Neuronal stem cell (in vitro differentiated cells): ENCODE measurements at regions not wholly inside any gene's neighbourhood (a gene's known extent, or its start where the extent isn't known, plus 50 kb on each side); places are given as distances from the start of the nearest gene placed in this dataset.

Experiments
- DNase-seq: peaks from one replicate; pipeline ENCODE4 v3.0.0-alpha.2; 2013; ENCODE audit warnings: low spot score
- H2AFZ ChIP-seq: one replicate; pipeline ENCODE4 v1.6.1; 2013; ENCODE audit warnings: mild to moderate bottlenecking, low read length, inconsistent platforms
- H2AK5ac ChIP-seq: 2 replicates; pipeline ENCODE4 v1.6.1; 2013; ENCODE audit warnings: low read depth, mild to moderate bottlenecking, inconsistent platforms, low read length, moderate library complexity, mixed read lengths
- H2BK120ac ChIP-seq: 2 replicates; pipeline ENCODE4 v1.6.1; 2013; ENCODE audit warnings: low read depth, mild to moderate bottlenecking, inconsistent platforms, low read length, moderate library complexity, mixed read lengths
- H2BK12ac ChIP-seq: one replicate; pipeline ENCODE4 v1.6.1; 2013; ENCODE audit warnings: low read length, inconsistent platforms
- H2BK15ac ChIP-seq: 2 replicates; pipeline ENCODE4 v1.6.1; 2013; ENCODE audit warnings: mild to moderate bottlenecking, low read length, inconsistent platforms, mixed read lengths
- H2BK5ac ChIP-seq: one replicate; pipeline ENCODE4 v1.6.1; 2013; ENCODE audit warnings: inconsistent platforms, mild to moderate bottlenecking, low read length, moderate library complexity
- H3K14ac ChIP-seq: one replicate; pipeline ENCODE4 v1.6.1; 2013; ENCODE audit warnings: low read length, inconsistent platforms
- H3K18ac ChIP-seq: 2 replicates; pipeline ENCODE4 v1.6.1; 2013; ENCODE audit warnings: low read length, inconsistent platforms
- H3K23ac ChIP-seq: 2 replicates; pipeline ENCODE4 v1.6.1; 2013; ENCODE audit warnings: low read depth, mild to moderate bottlenecking, mixed read lengths, low read length, inconsistent platforms; ENCODE audit not compliant: poor library complexity
- H3K27ac ChIP-seq: replicated peaks from 3 replicates; pipeline ENCODE4 v1.5.1; 2013; ENCODE audit warnings: low read length, inconsistent platforms
- H3K27me3 ChIP-seq, 3 experiments: 2 replicates each; pipeline ENCODE4 v1.6.1; 2013; ENCODE audit warnings: low read length in 3 of 3, mild to moderate bottlenecking in 2 of 3, inconsistent platforms in 1 of 3, low read depth in 1 of 3, mixed read lengths in 1 of 3, moderate library complexity in 1 of 3; ENCODE audit not compliant: control insufficient read depth in 3 of 3, insufficient read depth in 3 of 3
- H3K36me3 ChIP-seq, 2 donors: replicated peaks in 1 of 2; 2 replicates each; pipeline ENCODE4 v1.6.1; 2013; ENCODE audit warnings: low read length in 2 of 2; ENCODE audit not compliant: control insufficient read depth in 2 of 2, insufficient read depth in 2 of 2
- H3K4ac ChIP-seq: 2 replicates; pipeline ENCODE4 v1.6.1; 2013; ENCODE audit warnings: inconsistent platforms, mild to moderate bottlenecking, low read length, moderate library complexity
- H3K4me1 ChIP-seq, 2 donors: 1 replicate in 1 of 2; 2 replicates in 1 of 2; pipeline ENCODE4 v1.6.1; 2013; ENCODE audit warnings: low read length in 2 of 2, low read depth in 1 of 2; ENCODE audit not compliant: control insufficient read depth in 2 of 2, insufficient read depth in 1 of 2
- H3K4me2 ChIP-seq: one replicate; pipeline ENCODE4 v1.6.1; 2013; ENCODE audit warnings: mild to moderate bottlenecking, low read length, inconsistent platforms; ENCODE audit not compliant: insufficient read depth, poor library complexity, severe bottlenecking
- H3K4me3 ChIP-seq, 2 donors: 2 replicates each; pipeline ENCODE4 v1.5.1; 2013; ENCODE audit warnings: low read length in 2 of 2, mild to moderate bottlenecking in 2 of 2, inconsistent platforms in 1 of 2, moderate library complexity in 1 of 2
- H3K79me1 ChIP-seq: one replicate; pipeline ENCODE4 v1.6.1; 2013; ENCODE audit warnings: low read depth, mild to moderate bottlenecking, inconsistent platforms, low read length, moderate library complexity
- H3K9ac ChIP-seq: one replicate; pipeline ENCODE4 v1.6.1; 2013; ENCODE audit warnings: mild to moderate bottlenecking, low read depth, low read length, inconsistent platforms; ENCODE audit not compliant: poor library complexity
- H3K9me3 ChIP-seq, 2 donors: replicated peaks in 1 of 2; 2 replicates each; pipeline versions ENCODE3 to v1.6.1; 2013; ENCODE audit warnings: low read length in 2 of 2, mild to moderate bottlenecking in 2 of 2, inconsistent platforms in 1 of 2, low read depth in 1 of 2, mixed read lengths in 1 of 2, moderate library complexity in 1 of 2; ENCODE audit not compliant: control insufficient read depth in 2 of 2, insufficient read depth in 1 of 2
- H4K8ac ChIP-seq: one replicate; pipeline ENCODE4 v1.6.1; 2013; ENCODE audit warnings: low read depth, mild to moderate bottlenecking, inconsistent platforms, low read length, moderate library complexity
- H4K91ac ChIP-seq: one replicate; pipeline ENCODE4 v1.6.1; 2013; ENCODE audit warnings: low read length, low read depth, mild to moderate bottlenecking, inconsistent platforms; ENCODE audit not compliant: poor library complexity
- WGBS, 2 donors: extraction: QIAGEN DNeasy Blood & Tissue Kit; methylation state at CpG; one replicate each; pipeline ENCODE4 v1.1.7; 2013; ENCODE audit warnings: missing lambda C conversion rate in 2 of 2, mixed read lengths in 1 of 2; ENCODE audit not compliant: insufficient read length in 2 of 2, insufficient replicate concordance in 1 of 2; ENCODE audit errors: extremely low coverage in 2 of 2; 5-methylcytosine and 5-hydroxymethylcytosine counted together

GRCh38 chr5:158413122-158413680 lies 554.3 kb upstream of the CLINT1 start:
- no CpG with 5 or more reads among the region's 4 CpGs for WGBS, 2 donors
- no peak overlapping the region for H2BK120ac ChIP-seq
- no peak overlapping the region for H3K9ac ChIP-seq
- H3K18ac ChIP-seq: no peak overlapping the region
- H3K27ac ChIP-seq: no peak overlapping the region
- no peak overlapping the region for H3K4ac ChIP-seq
- H4K8ac ChIP-seq: no peak overlapping the region
- H3K4me1 ChIP-seq: no peaks in the 10 kb centered on the region
- H3K4me2 ChIP-seq: no peak overlapping the region
- H2BK5ac ChIP-seq: no peak overlapping the region
- no peak overlapping the region for H3K23ac ChIP-seq
- no peaks in the 10 kb centered on the region for H3K36me3 ChIP-seq
- H3K9me3 ChIP-seq: no peaks in the 10 kb centered on the region
- H3K27me3 ChIP-seq: no peaks in the 10 kb centered on the region
- no peak overlapping the region for H2BK12ac ChIP-seq
- H4K91ac ChIP-seq: no peak overlapping the region
- H3K14ac ChIP-seq: no peak overlapping the region
- H2AFZ ChIP-seq: no peak overlapping the region
- H2AK5ac ChIP-seq: no peak overlapping the region
- H3K79me1 ChIP-seq: no peaks in the 10 kb centered on the region
- H3K4me3 ChIP-seq: no peak overlapping the region
- DNase-seq: no peak
- H2BK15ac ChIP-seq: no peak overlapping the region

GRCh38 chr5:158410976-158411375 lies 552.0 kb upstream of the CLINT1 start:
- no peak overlapping the region for H3K18ac ChIP-seq
- H3K4me1 ChIP-seq: no peaks in the 10 kb centered on the region
- no peak overlapping the region for H4K91ac ChIP-seq
- H2BK5ac ChIP-seq: no peak overlapping the region
- H2BK12ac ChIP-seq: no peak overlapping the region
- H3K14ac ChIP-seq: no peak overlapping the region
- no peak overlapping the region for H4K8ac ChIP-seq
- no peak overlapping the region for H3K4me2 ChIP-seq
- no peak overlapping the region for H3K23ac ChIP-seq
- H3K36me3 ChIP-seq: no peaks in the 10 kb centered on the region
- H3K4me3 ChIP-seq: no peak overlapping the region
- H2AFZ ChIP-seq: no peak overlapping the region
- no peak overlapping the region for H2BK15ac ChIP-seq
- no peaks in the 10 kb centered on the region for H3K79me1 ChIP-seq
- no peaks in the 10 kb centered on the region for H3K27me3 ChIP-seq
- no peak for DNase-seq
- no peak overlapping the region for H3K9ac ChIP-seq
- H2AK5ac ChIP-seq: no peak overlapping the region
- H3K27ac ChIP-seq: no peak overlapping the region
- no peak overlapping the region for H3K4ac ChIP-seq
- H2BK120ac ChIP-seq: no peak overlapping the region
- H3K9me3 ChIP-seq: no peaks in the 10 kb centered on the region

- no peak overlapping the region for H3K18ac ChIP-seq
- DNase-seq: no peak
- H3K4ac ChIP-seq: no peak overlapping the region
- H2AK5ac ChIP-seq: no peak overlapping the region
- no peaks in the 10 kb centered on the region for H3K4me1 ChIP-seq
- no peak overlapping the region for H3K27ac ChIP-seq
- H3K9me3 ChIP-seq: no peaks in the 10 kb centered on the region
- no peak overlapping the region for H4K8ac ChIP-seq
- H3K9ac ChIP-seq: no peak overlapping the region
- H3K4me2 ChIP-seq: no peak overlapping the region
- H3K36me3 ChIP-seq: no peaks in the 10 kb centered on the region
- no peak overlapping the region for H2BK12ac ChIP-seq
- no peak overlapping the region for H2BK120ac ChIP-seq
- no peak overlapping the region for H2BK5ac ChIP-seq
- no peak overlapping the region for H2BK15ac ChIP-seq
- H3K27me3 ChIP-seq: no peaks in the 10 kb centered on the region
- no peak overlapping the region for H4K91ac ChIP-seq
- H3K4me3 ChIP-seq: no peak overlapping the region
- H3K23ac ChIP-seq: no peak overlapping the region
- no peak overlapping the region for H3K14ac ChIP-seq
- H3K79me1 ChIP-seq: no peaks in the 10 kb centered on the region
- H2AFZ ChIP-seq: no peak overlapping the region
These were observed 550.6 kb upstream of the CLINT1 start for GRCh38 chr5:158409507-158409906.

- no peak overlapping the region for H2BK15ac ChIP-seq
- H3K27me3 ChIP-seq: no peaks in the 10 kb centered on the region
- H3K79me1 ChIP-seq: no peaks in the 10 kb centered on the region
- H3K18ac ChIP-seq: no peak overlapping the region
- no peak for DNase-seq
- no peak overlapping the region for H2BK120ac ChIP-seq
- no peak overlapping the region for H3K23ac ChIP-seq
- H4K91ac ChIP-seq: no peak overlapping the region
- H3K9ac ChIP-seq: no peak overlapping the region
- H3K4ac ChIP-seq: no peak overlapping the region
- no peak overlapping the region for H2AFZ ChIP-seq
- H3K9me3 ChIP-seq: peaks cover 0 to 2% of the 10 kb centered on the region in 2 donors
- H4K8ac ChIP-seq: no peak overlapping the region
- H3K4me2 ChIP-seq: no peak overlapping the region
- no peaks in the 10 kb centered on the region for H3K36me3 ChIP-seq
- no peak overlapping the region for H2BK12ac ChIP-seq
- H3K27ac ChIP-seq: no peak overlapping the region
- H3K4me1 ChIP-seq: no peaks in the 10 kb centered on the region
- H3K14ac ChIP-seq: no peak overlapping the region
- no peak overlapping the region for H2AK5ac ChIP-seq
- no peak overlapping the region for H3K4me3 ChIP-seq
- no peak overlapping the region for H2BK5ac ChIP-seq
These were observed 548.9 kb upstream of the CLINT1 start for GRCh38 chr5:158407824-158408195.
